HCT116 (cell line): ENCODE measurements at regions not wholly inside any gene's neighbourhood (a gene's known extent, or its start where the extent isn't known, plus 50 kb on each side); places are given as distances from the start of the nearest gene placed in this dataset.

Experiments used
- ATAC-seq: fragments of 200-7000 bp; cut with Tn5 transposase; 2 replicates; pipeline ENCODE4 v1.9.1; 2020; ENCODE audit warnings: mild to moderate bottlenecking, moderate library complexity
- BruUV-seq: library from RNA; stranded (reverse); fragments of 400-500 nt; replicated peaks from 2 replicates; lab custom pipeline; 2021; lab: Mats Ljungman, UMichigan
- CTCF ChIA-PET: fragments of 300-600 bp; sonication (Branson Sonifier 250); formaldehyde crosslinking; loops from one replicate; lab custom pipeline; 2021; ENCODE audit warnings: antibody characterized with exemption; lab: Charles Lee
- POLR2A ChIA-PET: fragments of 300-600, 350-600 bp; sonication (Branson Sonifier 250); formaldehyde crosslinking; loops from one replicate; lab custom pipeline; 2021; ENCODE audit warnings: antibody characterized with exemption; lab: Charles Lee
- RAD21 ChIA-PET, 2 experiments: fragments of 300-600 bp; sonication (Branson Sonifier 250); formaldehyde crosslinking; loops; one replicate each; lab custom pipeline; 2023; ENCODE audit warnings: low total read pairs in 2 of 2; ENCODE audit not compliant: uncharacterized antibody in 2 of 2, unreplicated experiment in 2 of 2, low non-redundant PET in 1 of 2; lab: Charles Lee
- DNase-seq: peaks from one replicate; pipeline ENCODE4 v3.0.0-alpha.2; 2010; ENCODE audit warnings: low read depth, low spot score
- H2AFZ ChIP-seq: fragments of 200-600 bp; shearing (Covaris generic), sonication (generic); 2 replicates; pipeline ENCODE4 v1.6.1; 2017; ENCODE audit warnings: low read depth, mixed run types, mixed read lengths, antibody characterized with exemption, low read length; ENCODE audit not compliant: poor library complexity, severe bottlenecking
- H3K27ac ChIP-seq: 2 replicates; pipeline ENCODE4 v1.5.1; 2012; ENCODE audit warnings: low read depth, low read length
- H3K27me3 ChIP-seq: fragments of 200-600 bp; sonication (generic); 2 replicates; pipeline ENCODE4 v1.6.1; 2016; ENCODE audit warnings: mixed run types, low read length, mixed read lengths; ENCODE audit not compliant: insufficient read depth
- H3K36me3 ChIP-seq, 2 experiments: fragments of 200-500 bp in 1 of 2; fragments of 200-600 bp in 1 of 2; sonication (Bioruptor generic) in 1 of 2; sonication (generic) in 1 of 2; 2 replicates each; pipeline versions ENCODE4 v1.5.1 to v1.6.1; 2014 to 2016; ENCODE audit warnings: low read length in 2 of 2, inconsistent platforms in 1 of 2, mixed read lengths in 1 of 2, mixed run types in 1 of 2; ENCODE audit not compliant: insufficient read depth in 2 of 2, control insufficient read depth in 1 of 2
- H3K4me1 ChIP-seq, 2 experiments: fragments of 200-600 bp in 1 of 2; sonication (generic) in 1 of 2; 2 replicates each; pipeline versions ENCODE4 v1.5.1 to v1.6.1; 2012 to 2017; ENCODE audit warnings: low read length in 2 of 2, inconsistent platforms in 1 of 2, mild to moderate bottlenecking in 1 of 2, mixed read lengths in 1 of 2, mixed run types in 1 of 2, moderate library complexity in 1 of 2; ENCODE audit not compliant: insufficient read depth in 2 of 2, control insufficient read depth in 1 of 2
- H3K4me2 ChIP-seq: fragments of 200-600 bp; sonication (generic); 2 replicates; pipeline ENCODE4 v1.6.1; 2017; ENCODE audit warnings: mixed run types, low read length, mixed read lengths
- H3K4me3 ChIP-seq, 2 experiments: fragments of 200-600 bp in 1 of 2; sonication (generic) in 1 of 2; replicated peaks in 1 of 2; 2 replicates each; pipeline ENCODE4 v1.5.1; 2011 to 2016; ENCODE audit warnings: low read length in 2 of 2, control low read depth in 1 of 2, low read depth in 1 of 2, mild to moderate bottlenecking in 1 of 2, mixed read lengths in 1 of 2, mixed run types in 1 of 2
- H3K79me2 ChIP-seq: fragments of 200-600 bp; sonication (generic); 2 replicates; pipeline ENCODE4 v1.6.1; 2017; ENCODE audit warnings: mild to moderate bottlenecking, mixed run types, low read length, moderate library complexity, mixed read lengths; ENCODE audit not compliant: insufficient read depth
- H3K9ac ChIP-seq: fragments of 200-600 bp; sonication (generic); 2 replicates; pipeline ENCODE4 v1.6.1; 2016; ENCODE audit warnings: low read length, mixed read lengths
- H3K9me2 ChIP-seq: fragments of 200-600 bp; sonication (generic), shearing (Covaris generic); 2 replicates; pipeline ENCODE4 v1.6.1; 2017; ENCODE audit warnings: mixed run types, mild to moderate bottlenecking, moderate library complexity; ENCODE audit not compliant: insufficient read depth
- H3K9me3 ChIP-seq, 2 experiments: fragments of 200-500 bp in 1 of 2; fragments of 200-600 bp in 1 of 2; sonication (Bioruptor generic) in 1 of 2; sonication (generic) in 1 of 2; 2 replicates each; pipeline ENCODE4 v1.6.1; 2014 to 2017; ENCODE audit warnings: low read length in 2 of 2, mixed read lengths in 2 of 2, inconsistent platforms in 1 of 2, low read depth in 1 of 2, mild to moderate bottlenecking in 1 of 2, mixed run types in 1 of 2, moderate library complexity in 1 of 2; ENCODE audit not compliant: control insufficient read depth in 1 of 2, insufficient read depth in 1 of 2
- H4K20me1 ChIP-seq: fragments of 200-600 bp; sonication (generic), shearing (Covaris generic); 2 replicates; pipeline ENCODE4 v1.6.1; 2017; ENCODE audit warnings: mixed run types, mild to moderate bottlenecking, moderate library complexity; ENCODE audit not compliant: insufficient read depth
- CBX3 ChIP-seq: IDR thresholded peaks from 2 replicates; pipeline ENCODE4 v1.6.1; 2012; ENCODE audit warnings: low read depth
- CTCF ChIP-seq, 3 experiments: fragments of 200-600 bp in 1 of 3; sonication (generic) in 1 of 3; IDR thresholded peaks in 2 of 3; conservative IDR thresholded peaks in 1 of 3; 2 replicates each; pipeline ENCODE4 v1.5.1; 2012 to 2017; ENCODE audit warnings: low read depth in 2 of 3, low read length in 2 of 3, antibody characterized with exemption in 1 of 3, borderline replicate concordance in 1 of 3, control low read depth in 1 of 3, mild to moderate bottlenecking in 1 of 3, mixed read lengths in 1 of 3, mixed run types in 1 of 3, moderate library complexity in 1 of 3; ENCODE audit not compliant: insufficient read depth in 1 of 3
- EGR1 ChIP-seq: IDR thresholded peaks from 2 replicates; pipeline ENCODE4 v1.6.1; 2012; ENCODE audit warnings: low read depth
- ELF1 ChIP-seq: IDR thresholded peaks from 2 replicates; pipeline ENCODE4 v1.6.1; 2012; ENCODE audit warnings: low read depth, borderline replicate concordance
- EZH2 ChIP-seq: fragments of 200-600 bp; sonication (generic); IDR thresholded peaks from 2 replicates; pipeline ENCODE4 v1.6.1; 2017; ENCODE audit warnings: antibody characterized with exemption, mixed run types
- EZH2phosphoT487 ChIP-seq: fragments of 200-600 bp; IDR thresholded peaks from 2 replicates; pipeline ENCODE4 v1.6.1; 2018; ENCODE audit warnings: antibody characterized with exemption, borderline replicate concordance
- FOSL1 ChIP-seq: IDR thresholded peaks from 2 replicates; pipeline ENCODE4 v1.6.1; 2012; ENCODE audit warnings: low read depth
- MAX ChIP-seq: IDR thresholded peaks from 2 replicates; pipeline ENCODE4 v1.6.1; 2012
- POLR2A ChIP-seq: IDR thresholded peaks from 2 replicates; pipeline ENCODE4 v1.7.0; 2011; ENCODE audit warnings: borderline replicate concordance; ENCODE audit not compliant: insufficient read depth, insufficient read length; ENCODE audit errors: extremely low read depth
- POLR2AphosphoS5 ChIP-seq: IDR thresholded peaks from 2 replicates; pipeline ENCODE4 v1.6.1; 2011; ENCODE audit warnings: mild to moderate bottlenecking, low read depth, low read length, moderate library complexity
- REST ChIP-seq: IDR thresholded peaks from 2 replicates; pipeline ENCODE4 v1.6.1; 2012; ENCODE audit warnings: low read depth
- SIN3A ChIP-seq: IDR thresholded peaks from 2 replicates; pipeline ENCODE4 v1.6.1; 2012; ENCODE audit warnings: low read depth
- SP1 ChIP-seq: IDR thresholded peaks from 2 replicates; pipeline ENCODE4 v1.6.1; 2012; ENCODE audit warnings: low read depth
- TCF7L2 ChIP-seq: IDR thresholded peaks from 2 replicates; pipeline ENCODE4 v1.7.0; 2011; ENCODE audit warnings: borderline replicate concordance, inconsistent platforms; ENCODE audit not compliant: insufficient read depth, insufficient read length; ENCODE audit errors: extremely low read depth
- ZBTB33 ChIP-seq: IDR thresholded peaks from 2 replicates; pipeline ENCODE4 v1.6.1; 2011; ENCODE audit warnings: mild to moderate bottlenecking, low read length, moderate library complexity; ENCODE audit not compliant: insufficient replicate concordance; ENCODE audit errors: extremely low read depth
- ZNF274 ChIP-seq: fragments of 200-500 bp; sonication (Bioruptor generic); IDR thresholded peaks from 2 replicates; pipeline ENCODE4 v1.6.1; 2014; ENCODE audit warnings: mild to moderate bottlenecking, low read depth, low read length, inconsistent platforms
- intact Hi-C: fragments of 100-400 bp; cut with micrococcal nuclease; formaldehyde crosslinking; loops from 2 replicates; pipeline ENCODE4 v1.10.0; 2022

GRCh38 chr1:221025501-221025900, 146.3 kb downstream of the HLX start:
- Histone ChIP-seq H2AFZ (no peak overlapping the region), H3K27ac (no peak overlapping the region), H3K36me3 (no peaks in the 10 kb centered on the region)
- POLR2A ChIA-PET: no interaction called here
- TF ChIP-seq EZH2phosphoT487: no peak
- no peak for TF ChIP-seq CBX3
- TF ChIP-seq EGR1: no peak
- no peak for TF ChIP-seq EZH2
- TF ChIP-seq SIN3A: no peak
- no peak for TF ChIP-seq TCF7L2
- no peak for TF ChIP-seq CTCF (IDR thresholded peaks at IDR 0.05 in 2 of 3, conservative IDR thresholded peaks at IDR 0.05 in 1 of 3; ENCODE audit: borderline replicate concordance in 1 of 3, insufficient read depth in 1 of 3, low read depth in 2 of 3, low read length in 2 of 3)
- TF ChIP-seq ZNF274: no peak
- no peak for TF ChIP-seq SP1
- TF ChIP-seq ELF1: no peak
- TF ChIP-seq POLR2AphosphoS5: no peak
- no peak for TF ChIP-seq MAX
- no peak for TF ChIP-seq ZBTB33
- TF ChIP-seq FOSL1: no peak
- no peak for TF ChIP-seq POLR2A
- no peak for TF ChIP-seq REST
- TF ChIP-seq, all 23 proteins: peak for 0
- Histone ChIP-seq H3K9me2 (no peaks in the 10 kb centered on the region), H3K4me1 (no peaks in the 10 kb centered on the region), H4K20me1 (no peaks in the 10 kb centered on the region), H3K4me2 (no peak overlapping the region), H3K27me3 (no peaks in the 10 kb centered on the region), H3K9ac (no peak overlapping the region), H3K9me3 (no peaks in the 10 kb centered on the region), H3K79me2 (no peaks in the 10 kb centered on the region), H3K4me3 (no peak overlapping the region)
- ChIA-PET RAD21 (no interaction called here), CTCF (no interaction called here)
- DNase-seq: no peak
- BruUV-seq: no TSS peak
- no peak for ATAC-seq
- intact Hi-C loops: no loop called here
